ENCODE measurements at regions not wholly inside any gene's neighbourhood (a gene's known extent, or its start where the extent isn't known, plus 50 kb on each side); places are given as distances from the start of the nearest gene placed in this dataset.

DNA sequence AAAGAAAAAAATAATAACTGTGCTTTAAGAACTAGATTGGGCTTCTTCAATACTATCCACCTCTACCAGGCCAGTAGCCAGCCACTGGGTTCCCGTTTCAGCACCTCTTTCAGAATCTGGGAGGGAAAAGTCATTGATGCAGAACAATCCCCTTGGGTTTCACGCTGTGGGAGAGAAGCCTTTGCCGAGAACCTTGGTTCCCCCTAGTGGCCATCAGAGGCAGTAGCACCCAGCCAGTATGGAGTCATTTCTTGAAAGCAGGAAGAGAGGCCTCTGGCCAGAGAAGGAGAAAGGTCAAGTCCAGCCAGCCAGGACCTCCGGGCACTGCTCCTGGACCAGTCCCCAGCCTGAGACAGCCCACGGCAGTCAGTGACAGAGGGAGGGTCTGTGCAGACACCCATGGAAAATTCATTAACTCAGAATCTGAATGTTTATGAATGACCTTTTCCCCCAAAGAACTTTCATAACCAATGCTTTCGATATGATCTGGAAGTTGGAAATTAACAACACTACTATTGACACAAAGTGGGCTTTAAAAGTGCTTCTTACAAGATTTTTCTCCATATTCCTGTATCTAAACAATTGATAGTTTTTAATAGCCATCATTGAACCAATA is 51.2 kb upstream of the CDH5 start:
- DNase-seq (ENCODE audit: low read depth): peak; percentile 84
- TF ChIP-seq CTCF (IDR thresholded peaks at IDR 0.05; ENCODE audit: insufficient read depth, low read length): peak; percentile 99
- no peak overlapping the region for H3K4me3 ChIP-seq (ENCODE audit: low read depth, low read length)

DNA sequence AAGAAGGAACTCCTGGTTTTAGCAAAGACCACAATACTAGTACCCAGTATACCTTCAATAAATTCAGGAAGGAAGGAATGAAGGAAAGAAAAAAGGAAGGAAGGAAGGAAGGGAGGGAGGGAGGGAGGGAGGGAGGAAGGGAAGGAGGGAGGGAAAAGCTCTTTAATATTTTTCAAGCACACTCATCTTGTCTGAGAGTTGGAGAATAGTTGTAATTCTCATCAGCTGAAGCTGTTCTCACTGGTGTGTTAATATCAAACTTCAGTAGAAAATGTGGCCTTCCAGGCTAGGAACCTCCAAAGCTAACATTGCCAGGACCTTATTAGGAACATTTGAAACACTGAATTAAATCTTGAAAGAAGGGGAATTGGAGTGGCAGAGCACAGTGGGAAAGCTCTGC is 55.2 kb upstream of the CDH5 start:
- no peak for TF ChIP-seq CTCF (IDR thresholded peaks at IDR 0.05; ENCODE audit: insufficient read depth, low read length)
- no peak overlapping the region for H3K4me3 ChIP-seq (ENCODE audit: low read depth, low read length)
- DNase-seq (ENCODE audit: low read depth): no peak

GRCh38 chr16:66309215-66309807 is 57.2 kb upstream of the CDH5 start:
- no peak overlapping the region for H3K4me3 ChIP-seq (ENCODE audit: low read depth, low read length)
- TF ChIP-seq CTCF (IDR thresholded peaks at IDR 0.05; ENCODE audit: insufficient read depth, low read length): no peak
- no peak for DNase-seq (ENCODE audit: low read depth)

DNA sequence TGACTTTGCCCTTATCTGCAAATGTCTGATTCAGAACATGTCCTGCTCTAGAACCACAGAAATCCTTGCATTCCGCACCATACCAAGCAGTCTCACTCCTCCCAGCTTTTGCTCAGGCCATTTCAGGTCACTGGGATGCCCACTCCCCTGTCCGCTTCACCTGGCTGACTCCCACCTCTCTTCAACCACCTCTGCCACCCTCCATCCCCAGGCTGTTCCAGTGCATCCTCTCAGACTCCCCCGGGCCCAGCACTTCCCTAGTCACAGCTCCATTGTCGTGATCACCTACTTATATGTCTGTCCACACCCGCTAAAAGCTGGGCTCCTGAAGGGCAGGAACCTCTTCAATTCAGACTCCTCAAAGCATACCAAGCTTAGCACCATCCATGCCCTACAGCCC is 58.4 kb upstream of the CDH5 start:
- H3K4me3 ChIP-seq (ENCODE audit: low read depth, low read length): no peak overlapping the region
- no peak for TF ChIP-seq CTCF (IDR thresholded peaks at IDR 0.05; ENCODE audit: insufficient read depth, low read length)
- no peak for DNase-seq (ENCODE audit: low read depth)

GRCh38 chr16:66306366-66307150 is 59.9 kb upstream of the CDH5 start:
- no peak overlapping the region for H3K4me3 ChIP-seq (ENCODE audit: low read depth, low read length)
- DNase-seq (ENCODE audit: low read depth): no peak
- TF ChIP-seq CTCF (IDR thresholded peaks at IDR 0.05; ENCODE audit: insufficient read depth, low read length): no peak

- TF ChIP-seq CTCF (IDR thresholded peaks at IDR 0.05; ENCODE audit: insufficient read depth, low read length): no peak
Measured at GRCh38 chr16:66304961-66305360, 61.5 kb upstream of the CDH5 start.

More at GRCh38 chr16:66304961-66305360, 61.5 kb upstream of the CDH5 start:
- DNase-seq (ENCODE audit: low read depth): no peak
- no peak overlapping the region for H3K4me3 ChIP-seq (ENCODE audit: low read depth, low read length)

Data from fibroblast of the aortic adventitia (primary cell).